Breast epithelium (tissue), 4 donors: ENCODE measurements at regions not wholly inside any gene's neighbourhood (a gene's known extent, or its start where the extent isn't known, plus 50 kb on each side); places are given as distances from the start of the nearest gene placed in this dataset.

Experiments
- DNase-seq, 2 donors: peaks; one replicate each; pipeline ENCODE4 v3.0.0-alpha.2; 2019; ENCODE audit warnings: low spot score in 2 of 2
- H3K27ac ChIP-seq, 2 donors: fragments of 200-600 bp; sonication (generic) in 1 of 2; one replicate each; pipeline ENCODE4 v1.5.1; 2016 to 2019; ENCODE audit warnings: mild to moderate bottlenecking in 1 of 2
- H3K27me3 ChIP-seq, 2 donors: fragments of 200-600 bp; sonication (generic) in 1 of 2; one replicate each; pipeline versions ENCODE4 v1.5.1 to v1.6.0; 2017 to 2019; ENCODE audit warnings: control low read depth in 1 of 2, mild to moderate bottlenecking in 1 of 2
- H3K36me3 ChIP-seq: fragments of 200-600 bp; one replicate; pipeline ENCODE4 v1.5.1; 2019
- H3K4me1 ChIP-seq, 2 donors: fragments of 200-600 bp; sonication (generic); one replicate each; pipeline ENCODE4 v1.5.1; 2016 to 2019; ENCODE audit warnings: control low read depth in 1 of 2
- H3K4me3 ChIP-seq, 3 donors: fragments of 200-600 bp; sonication (generic); 1 replicate in 2 of 3; 2 replicates in 1 of 3; pipeline ENCODE4 v1.5.1; 2016 to 2019; ENCODE audit warnings: mild to moderate bottlenecking in 3 of 3, moderate library complexity in 2 of 3
- H3K9me3 ChIP-seq, 2 donors: fragments of 200-600 bp; sonication (generic) in 1 of 2; one replicate each; pipeline ENCODE4 v1.5.1; 2016 to 2019; ENCODE audit warnings: control low read depth in 1 of 2
- POLR2A ChIP-seq: fragments of 450-650 bp; IDR thresholded peaks from one replicate; pipeline ENCODE4 v1.6.1; 2016; ENCODE audit warnings: antibody characterized with exemption, mild to moderate bottlenecking, moderate library complexity
- POLR2AphosphoS5 ChIP-seq, 3 donors: sonication (generic); formaldehyde crosslinking; IDR thresholded peaks; one replicate each; pipeline ENCODE4 v1.6.1; 2017; ENCODE audit warnings: antibody characterized with exemption in 3 of 3
- intact Hi-C: fragments of 100-400 bp; cut with DNase I; formaldehyde crosslinking; loops from one replicate; pipeline ENCODE4 v1.15.1; 2023; ENCODE audit warnings: low total_unique reads
- TF ChIP-seq, protein P1 (sequence below), 3 donors: fragments of 450-650 bp; IDR thresholded peaks; one replicate each; pipeline ENCODE4 v1.5.1; 2016 to 2017; ENCODE audit warnings: antibody characterized with exemption in 3 of 3, mild to moderate bottlenecking in 3 of 3, moderate library complexity in 3 of 3

- TF ChIP-seq POLR2AphosphoS5 (IDR thresholded peaks at IDR 0.05), result no peak
- TF ChIP-seq, protein P1, sequence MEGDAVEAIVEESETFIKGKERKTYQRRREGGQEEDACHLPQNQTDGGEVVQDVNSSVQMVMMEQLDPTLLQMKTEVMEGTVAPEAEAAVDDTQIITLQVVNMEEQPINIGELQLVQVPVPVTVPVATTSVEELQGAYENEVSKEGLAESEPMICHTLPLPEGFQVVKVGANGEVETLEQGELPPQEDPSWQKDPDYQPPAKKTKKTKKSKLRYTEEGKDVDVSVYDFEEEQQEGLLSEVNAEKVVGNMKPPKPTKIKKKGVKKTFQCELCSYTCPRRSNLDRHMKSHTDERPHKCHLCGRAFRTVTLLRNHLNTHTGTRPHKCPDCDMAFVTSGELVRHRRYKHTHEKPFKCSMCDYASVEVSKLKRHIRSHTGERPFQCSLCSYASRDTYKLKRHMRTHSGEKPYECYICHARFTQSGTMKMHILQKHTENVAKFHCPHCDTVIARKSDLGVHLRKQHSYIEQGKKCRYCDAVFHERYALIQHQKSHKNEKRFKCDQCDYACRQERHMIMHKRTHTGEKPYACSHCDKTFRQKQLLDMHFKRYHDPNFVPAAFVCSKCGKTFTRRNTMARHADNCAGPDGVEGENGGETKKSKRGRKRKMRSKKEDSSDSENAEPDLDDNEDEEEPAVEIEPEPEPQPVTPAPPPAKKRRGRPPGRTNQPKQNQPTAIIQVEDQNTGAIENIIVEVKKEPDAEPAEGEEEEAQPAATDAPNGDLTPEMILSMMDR (IDR thresholded peaks at IDR 0.05), result no peak
- TF ChIP-seq POLR2A, result no peak
- no peak for DNase-seq
- Histone ChIP-seq H3K27me3 (no peaks in the 10 kb centered on the region), H3K4me1 (no peaks in the 10 kb centered on the region), H3K4me3 (no peak overlapping the region), H3K27ac (no peak overlapping the region), H3K9me3 (no peaks in the 10 kb centered on the region), H3K36me3 (no peaks in the 10 kb centered on the region)
- intact Hi-C loops, result no loop called here
Observed at GRCh38 chr2:22279541-22279940, 1105.4 kb upstream of the KLHL29 start.

DNA sequence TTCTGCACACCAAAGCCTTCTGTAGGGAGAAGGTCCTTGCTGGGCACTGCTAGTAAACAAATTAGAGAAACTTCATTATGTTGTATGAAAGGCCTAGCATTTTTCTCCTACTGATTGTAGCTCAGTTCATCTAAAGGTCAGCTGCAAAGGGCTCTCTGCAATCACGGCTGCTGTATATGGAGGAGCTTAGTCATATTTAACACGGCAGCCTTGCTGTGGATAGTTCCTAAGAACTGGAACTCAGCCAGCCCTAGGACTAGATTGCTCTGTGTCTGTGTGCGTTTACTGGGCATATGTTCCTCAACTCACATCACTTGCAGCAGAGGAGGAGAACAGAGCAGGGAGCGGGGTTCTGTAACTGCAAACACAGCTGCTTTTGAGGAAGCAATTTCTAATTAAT, 1103.9 kb upstream of the KLHL29 start:
- TF ChIP-seq POLR2AphosphoS5 (IDR thresholded peaks at IDR 0.05) (no peak), POLR2A (no peak)
- TF ChIP-seq, protein P1 (IDR thresholded peaks at IDR 0.05), result no peak
- H3K4me3 ChIP-seq, result no peak overlapping the region
- H3K27ac ChIP-seq, result no peak overlapping the region
- H3K27me3 ChIP-seq, result no peaks in the 10 kb centered on the region
- H3K9me3 ChIP-seq, result no peaks in the 10 kb centered on the region
- intact Hi-C loops, result no loop called here
- no peaks in the 10 kb centered on the region for H3K36me3 ChIP-seq
- no peak for DNase-seq
- H3K4me1 ChIP-seq, result no peaks in the 10 kb centered on the region

DNA sequence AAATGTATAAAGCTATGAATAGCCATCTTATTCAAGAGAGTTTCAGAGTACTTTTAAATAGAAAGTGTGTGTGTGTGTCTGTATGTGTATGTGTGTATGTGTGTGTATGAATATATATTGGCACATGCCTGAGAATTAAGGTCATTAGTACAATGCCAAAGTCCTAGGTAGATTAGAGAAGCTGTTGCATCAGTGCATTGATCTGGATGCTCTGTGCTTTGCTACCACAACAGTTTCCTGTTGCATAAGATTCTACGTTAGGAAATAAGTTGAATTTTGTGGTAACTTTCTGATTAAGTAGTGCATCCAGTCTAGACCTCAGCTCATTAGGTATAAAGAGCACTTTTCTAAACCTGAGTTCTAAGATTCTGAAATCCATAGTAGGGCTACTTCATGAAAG, 1102.8 kb upstream of the KLHL29 start:
- Histone ChIP-seq H3K27ac (no peak overlapping the region), H3K4me3 (no peak overlapping the region), H3K36me3 (no peaks in the 10 kb centered on the region), H3K27me3 (no peaks in the 10 kb centered on the region), H3K9me3 (no peaks in the 10 kb centered on the region), H3K4me1 (no peaks in the 10 kb centered on the region)
- TF ChIP-seq POLR2AphosphoS5 (IDR thresholded peaks at IDR 0.05), result no peak
- TF ChIP-seq, protein P1 (IDR thresholded peaks at IDR 0.05), result no peak
- no peak for TF ChIP-seq POLR2A
- intact Hi-C loops, result no loop called here
- no peak for DNase-seq

DNA sequence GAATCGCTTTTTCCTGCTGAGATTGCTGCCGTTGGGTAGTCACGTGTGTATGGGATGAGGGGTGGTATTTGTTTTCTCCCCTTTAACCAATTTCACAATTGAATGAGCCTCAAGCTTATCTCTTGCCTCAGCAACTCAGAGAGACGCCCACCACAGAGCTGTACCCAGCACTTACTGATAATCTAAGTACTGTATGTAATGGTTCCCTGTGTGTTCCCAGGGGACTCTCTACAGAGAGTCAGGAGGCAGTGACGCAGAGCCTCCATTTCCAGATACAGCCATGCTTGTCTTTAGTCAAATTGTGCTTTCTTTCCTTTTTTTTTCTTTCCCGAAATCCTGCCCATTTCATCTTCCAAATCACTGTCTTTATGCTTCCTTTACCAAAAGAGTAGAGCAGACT, 1102.1 kb upstream of the KLHL29 start:
- DNase-seq, result no peak
- no peak overlapping the region for H3K27ac ChIP-seq
- TF ChIP-seq POLR2AphosphoS5 (IDR thresholded peaks at IDR 0.05) (no peak), POLR2A (no peak)
- TF ChIP-seq, protein P1 (IDR thresholded peaks at IDR 0.05), result no peak

DNA sequence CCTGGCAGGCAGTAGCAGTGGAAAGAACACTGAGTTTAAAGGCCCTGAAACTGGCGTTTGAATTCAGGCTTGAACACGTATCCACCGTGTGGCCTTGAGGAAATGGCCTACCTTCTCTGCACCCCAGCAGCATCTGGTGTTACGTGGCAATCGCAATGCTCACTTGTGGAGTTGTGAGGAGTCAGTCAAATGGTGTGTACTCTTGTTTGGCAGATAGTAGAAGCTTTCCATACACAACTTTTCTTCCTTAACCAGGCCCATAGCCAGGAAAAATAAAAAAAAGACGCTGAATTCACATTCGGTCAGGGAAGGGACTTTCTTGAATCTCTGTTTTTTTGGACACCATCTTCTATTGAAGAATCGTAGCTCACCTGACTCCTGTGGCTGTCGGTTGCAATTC, 1101.5 kb upstream of the KLHL29 start:
- H3K4me3 ChIP-seq, result no peak overlapping the region
- TF ChIP-seq POLR2A (no peak), POLR2AphosphoS5 (IDR thresholded peaks at IDR 0.05) (no peak)
- H3K27me3 ChIP-seq, result no peaks in the 10 kb centered on the region
- no peaks in the 10 kb centered on the region for H3K9me3 ChIP-seq
- no peaks in the 10 kb centered on the region for H3K36me3 ChIP-seq
- intact Hi-C loops, result no loop called here
- DNase-seq, result no peak
- H3K4me1 ChIP-seq, result no peaks in the 10 kb centered on the region
- H3K27ac ChIP-seq, result no peak overlapping the region

More for the DNA sequence above, 1102.1 kb upstream of the KLHL29 start:
- no peaks in the 10 kb centered on the region for H3K36me3 ChIP-seq
- H3K4me3 ChIP-seq, result no peak overlapping the region
- no peaks in the 10 kb centered on the region for H3K9me3 ChIP-seq
- intact Hi-C loops, result no loop called here
- no peaks in the 10 kb centered on the region for H3K27me3 ChIP-seq
- no peaks in the 10 kb centered on the region for H3K4me1 ChIP-seq

GRCh38 chr2:22290302-22290701, 1094.7 kb upstream of the KLHL29 start:
- H3K27ac ChIP-seq, result no peak overlapping the region
- no peaks in the 10 kb centered on the region for H3K9me3 ChIP-seq
- no peaks in the 10 kb centered on the region for H3K4me1 ChIP-seq
- H3K36me3 ChIP-seq, result no peaks in the 10 kb centered on the region
- intact Hi-C loops, result no loop called here
- no peak overlapping the region for H3K4me3 ChIP-seq
- no peak for TF ChIP-seq POLR2A
- TF ChIP-seq, protein P1 (IDR thresholded peaks at IDR 0.05), result no peak
- TF ChIP-seq POLR2AphosphoS5 (IDR thresholded peaks at IDR 0.05), result no peak
- H3K27me3 ChIP-seq, result no peaks in the 10 kb centered on the region
- no peak for DNase-seq
